ENCODE measurements at regions not wholly inside any gene's neighbourhood (a gene's known extent, or its start where the extent isn't known, plus 50 kb on each side); places are given as distances from the start of the nearest gene placed in this dataset.

- TF ChIP-seq CREB1 (IDR thresholded peaks at IDR 0.05) (0 out of 2 replicates have a peak, but pooled peaks have one; percentile 19), JUND (IDR thresholded peaks at IDR 0.05; ENCODE audit: low read length) (no peak), BCL11A (IDR thresholded peaks at IDR 0.05; ENCODE audit: low read depth in 2 of 2, low read length in 2 of 2) (no peak), SIX5 (IDR thresholded peaks at IDR 0.05; ENCODE audit: low read depth, low read length) (no peak), CHD2 (IDR thresholded peaks at IDR 0.05; ENCODE audit: low read length) (no peak)
These were observed 241.4 kb upstream of the ZNF462 start (continued) for GRCh38 chr9:106621313-106622163.

Data from H1 (cell line).